ENCODE measurements at regions not wholly inside any gene's neighbourhood (a gene's known extent, or its start where the extent isn't known, plus 50 kb on each side); places are given as distances from the start of the nearest gene placed in this dataset.
A peak's percentile ranks its signal among the peaks of the same experiment; 100 is the strongest.

GRCh38 chr5:54705994-54706653, 188.6 kb downstream of the SNX18 start:
- DNase-seq (ENCODE audit: low spot score) = no peak
- in situ Hi-C loops (cut with HindIII; ENCODE audit: low sequenced_read_pairs) = no loop called here

- no peak for DNase-seq (ENCODE audit: low spot score)
- in situ Hi-C loops (cut with HindIII; ENCODE audit: low sequenced_read_pairs) = no loop called here
Measured at GRCh38 chr5:54704825-54705224, 187.3 kb downstream of the SNX18 start.

- no peak for DNase-seq (ENCODE audit: low spot score)
- in situ Hi-C loops (cut with HindIII; ENCODE audit: low sequenced_read_pairs) = no loop called here
Measured at GRCh38 chr5:54704333-54704732, 186.8 kb downstream of the SNX18 start.

- peak; percentile 9 for DNase-seq (ENCODE audit: low spot score)
Measured at GRCh38 chr5:54703565-54704255, 186.2 kb downstream of the SNX18 start.

GRCh38 chr5:54703133-54703532, 185.6 kb downstream of the SNX18 start:
- DNase-seq (ENCODE audit: low spot score) = peak; percentile 53
- in situ Hi-C loops (cut with HindIII; ENCODE audit: low sequenced_read_pairs) = no loop called here

More at GRCh38 chr5:54703565-54704255, 186.2 kb downstream of the SNX18 start:
- in situ Hi-C loops (cut with HindIII; ENCODE audit: low sequenced_read_pairs) = no loop called here

GRCh38 chr5:54702470-54702869, 184.9 kb downstream of the SNX18 start:
- in situ Hi-C loops (cut with HindIII; ENCODE audit: low sequenced_read_pairs) = no loop called here
- DNase-seq (ENCODE audit: low spot score) = no peak

- in situ Hi-C loops (cut with HindIII; ENCODE audit: low sequenced_read_pairs) = no loop called here
- DNase-seq (ENCODE audit: low spot score) = no peak
Measured at GRCh38 chr5:54700986-54701578, 183.5 kb downstream of the SNX18 start.

- no peak for DNase-seq (ENCODE audit: low spot score)
- in situ Hi-C loops (cut with HindIII; ENCODE audit: low sequenced_read_pairs) = no loop called here
Measured at GRCh38 chr5:54696931-54697330, 179.4 kb downstream of the SNX18 start.

- no peak for DNase-seq (ENCODE audit: low spot score)
- in situ Hi-C loops (cut with HindIII; ENCODE audit: low sequenced_read_pairs) = no loop called here
Measured at GRCh38 chr5:54696346-54696745, 178.8 kb downstream of the SNX18 start.

GRCh38 chr5:54695198-54695966, 177.8 kb downstream of the SNX18 start:
- in situ Hi-C loops (cut with HindIII; ENCODE audit: low sequenced_read_pairs) = no loop called here
- DNase-seq (ENCODE audit: low spot score) = no peak

- in situ Hi-C loops (cut with HindIII; ENCODE audit: low sequenced_read_pairs) = no loop called here
- DNase-seq (ENCODE audit: low spot score) = no peak
Measured at GRCh38 chr5:54693936-54694657, 176.5 kb downstream of the SNX18 start.

- in situ Hi-C loops (cut with HindIII; ENCODE audit: low sequenced_read_pairs) = no loop called here
- no peak for DNase-seq (ENCODE audit: low spot score)
Measured at GRCh38 chr5:54692631-54693030, 175.1 kb downstream of the SNX18 start.

- no peak for DNase-seq (ENCODE audit: low spot score)
- in situ Hi-C loops (cut with HindIII; ENCODE audit: low sequenced_read_pairs) = no loop called here
Measured at GRCh38 chr5:54691656-54692055, 174.1 kb downstream of the SNX18 start.

- in situ Hi-C loops (cut with HindIII; ENCODE audit: low sequenced_read_pairs) = no loop called here
- no peak for DNase-seq (ENCODE audit: low spot score)
Measured at GRCh38 chr5:54689411-54690251, 172.1 kb downstream of the SNX18 start.

GRCh38 chr5:54680998-54681397, 163.4 kb downstream of the SNX18 start:
- in situ Hi-C loops (cut with HindIII; ENCODE audit: low sequenced_read_pairs) = no loop called here
- DNase-seq (ENCODE audit: low spot score) = no peak

GRCh38 chr5:54679686-54680085, 162.1 kb downstream of the SNX18 start:
- no peak for DNase-seq (ENCODE audit: low spot score)
- in situ Hi-C loops (cut with HindIII; ENCODE audit: low sequenced_read_pairs) = no loop called here

GRCh38 chr5:54678737-54679136, 161.2 kb downstream of the SNX18 start:
- in situ Hi-C loops (cut with HindIII; ENCODE audit: low sequenced_read_pairs) = no loop called here
- peak; percentile 65 for DNase-seq (ENCODE audit: low spot score)

All from G401 (cell line).